Stimulated activated CD4-positive, alpha-beta T cell treated with anti-CD3 and anti-CD28 coated beads, Interleukin-4, amount 100 ng/mL, for 1 hour (primary cell): ENCODE measurements at regions not wholly inside any gene's neighbourhood (a gene's known extent, or its start where the extent isn't known, plus 50 kb on each side); places are given as distances from the start of the nearest gene placed in this dataset.

Experiments used
- DNase-seq: peaks from one replicate; pipeline ENCODE4 v3.0.0-alpha.2; 2020

GRCh38 chr13:106295971-106296370 is 239.5 kb downstream of the EFNB2 start:
- no peak for DNase-seq

- DNase-seq = no peak
Measured at GRCh38 chr13:106291006-106291405, 244.5 kb downstream of the EFNB2 start.

GRCh38 chr13:106287351-106287750 is 248.1 kb downstream of the EFNB2 start:
- DNase-seq = no peak

GRCh38 chr13:106286811-106287210 is 248.7 kb downstream of the EFNB2 start:
- no peak for DNase-seq

DNA sequence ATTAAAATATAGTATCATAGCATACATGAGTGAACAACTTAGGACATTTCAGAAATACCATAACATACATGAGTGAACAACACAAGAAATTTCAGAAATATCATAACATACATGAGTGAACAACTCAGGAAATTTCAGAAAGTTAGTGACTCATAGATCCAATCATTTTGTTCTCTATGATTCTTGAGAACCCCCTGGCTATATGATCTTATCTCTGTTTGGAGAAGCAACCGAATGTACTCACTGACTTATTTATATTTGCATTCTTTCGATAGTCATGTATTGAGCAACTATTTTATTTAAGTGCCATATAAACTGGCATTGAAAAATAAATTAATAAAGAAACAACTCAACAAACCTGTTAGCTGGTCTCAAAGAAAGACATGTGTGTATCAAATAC is 251.1 kb downstream of the EFNB2 start:
- DNase-seq = no peak

GRCh38 chr13:106281426-106281825 is 254.0 kb downstream of the EFNB2 start:
- DNase-seq = no peak

DNA sequence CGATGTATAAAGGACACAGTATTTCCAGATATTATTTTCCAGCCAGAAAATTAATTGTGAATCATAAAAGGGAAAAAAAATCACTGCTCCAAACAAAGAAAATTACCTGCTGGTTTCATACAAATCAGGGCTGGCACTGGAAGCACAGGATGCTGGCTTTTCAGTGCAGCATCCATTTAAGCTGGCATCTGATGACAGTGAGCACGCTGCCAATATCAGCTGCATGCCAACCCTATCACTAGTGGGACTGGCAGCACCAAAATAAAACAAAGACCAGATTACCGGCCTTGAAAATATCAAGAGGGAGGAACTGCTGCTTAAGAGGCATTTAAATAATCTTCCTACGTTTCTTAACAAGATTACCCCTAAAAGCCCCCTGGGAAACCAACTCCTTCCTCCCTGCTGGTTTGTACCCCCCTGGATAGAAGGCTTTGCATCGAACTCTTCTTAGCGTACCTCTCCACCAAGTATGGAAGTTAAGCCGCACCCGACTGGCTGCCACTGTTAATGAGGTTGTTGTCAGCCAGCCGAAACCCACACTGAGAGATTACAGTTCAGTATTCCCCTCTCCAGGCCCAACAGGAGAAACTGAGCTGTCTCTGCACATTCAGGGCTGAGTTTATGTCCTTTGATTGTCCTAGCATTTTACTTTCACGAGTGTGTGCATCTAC is 257.8 kb downstream of the EFNB2 start:
- no peak for DNase-seq

- no peak for DNase-seq
Measured at GRCh38 chr13:106276876-106277275, 258.6 kb downstream of the EFNB2 start.

GRCh38 chr13:106275446-106276032 is 259.9 kb downstream of the EFNB2 start:
- DNase-seq = no peak

DNA sequence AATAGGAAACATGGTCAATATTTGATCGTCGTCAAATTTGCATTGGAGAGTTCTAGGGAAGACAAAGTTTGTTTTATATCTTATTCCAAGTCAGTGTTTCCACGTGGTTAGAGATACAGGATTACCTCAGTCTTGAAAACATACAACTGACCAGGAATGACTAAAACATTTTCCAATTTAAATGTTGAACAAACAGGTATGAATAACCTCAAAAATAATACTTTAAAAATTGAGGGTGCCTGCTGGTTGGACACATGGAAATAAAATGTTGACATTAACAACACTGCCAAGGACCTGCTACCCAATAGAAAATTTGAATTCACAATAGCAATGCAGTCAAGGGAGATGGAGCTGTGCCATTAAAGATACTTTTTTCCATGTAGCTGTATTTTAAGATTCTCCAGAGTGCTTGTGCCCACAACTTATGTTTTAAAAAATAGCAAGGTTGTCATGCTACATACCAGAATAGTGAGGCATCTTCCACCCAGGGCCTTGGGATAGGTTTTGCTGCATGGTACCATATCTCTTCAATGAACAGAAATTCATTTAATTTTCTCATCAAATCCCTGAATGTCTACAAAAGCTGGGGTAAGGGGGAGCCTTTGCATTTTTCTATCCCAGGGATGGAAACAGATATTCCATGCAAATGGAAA is 260.8 kb downstream of the EFNB2 start:
- DNase-seq = no peak

- no peak for DNase-seq
Measured at GRCh38 chr13:106263801-106264200, 271.7 kb downstream of the EFNB2 start.

- DNase-seq = no peak
Measured at GRCh38 chr13:106262886-106263285, 272.6 kb downstream of the EFNB2 start.

- DNase-seq = no peak
Measured at GRCh38 chr13:106261450-106261849, 274.0 kb downstream of the EFNB2 start.

- DNase-seq = no peak
Measured at GRCh38 chr13:106260352-106260751, 275.1 kb downstream of the EFNB2 start.

- DNase-seq = no peak
Measured at GRCh38 chr13:106259928-106260327, 275.5 kb downstream of the EFNB2 start.

GRCh38 chr13:106246666-106247188 is 288.7 kb downstream of the EFNB2 start:
- no peak for DNase-seq

DNA sequence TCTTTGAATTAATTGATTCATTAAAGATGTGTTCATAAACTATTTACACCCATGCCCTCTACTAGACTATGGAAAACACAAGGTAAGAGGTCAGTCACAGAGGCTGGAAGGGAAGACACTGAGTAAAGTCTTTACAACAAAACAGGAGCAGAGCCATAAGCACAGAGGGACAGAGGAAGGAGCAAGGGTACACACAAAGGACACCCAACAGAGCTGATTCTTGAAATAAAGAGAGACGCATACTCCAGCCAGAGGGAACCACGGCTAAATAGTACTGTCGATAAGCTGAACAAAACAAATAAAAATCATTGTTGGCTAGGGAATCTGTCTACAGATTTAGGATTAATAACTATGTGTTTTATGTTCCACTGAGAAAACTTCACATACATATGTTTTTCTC is 289.2 kb downstream of the EFNB2 start:
- no peak for DNase-seq

GRCh38 chr13:106243011-106243565 is 292.4 kb downstream of the EFNB2 start:
- DNase-seq = no peak

GRCh38 chr13:106241974-106242953 is 293.2 kb downstream of the EFNB2 start:
- DNase-seq = no peak

GRCh38 chr13:106238690-106239089 is 296.8 kb downstream of the EFNB2 start:
- DNase-seq = no peak

DNA sequence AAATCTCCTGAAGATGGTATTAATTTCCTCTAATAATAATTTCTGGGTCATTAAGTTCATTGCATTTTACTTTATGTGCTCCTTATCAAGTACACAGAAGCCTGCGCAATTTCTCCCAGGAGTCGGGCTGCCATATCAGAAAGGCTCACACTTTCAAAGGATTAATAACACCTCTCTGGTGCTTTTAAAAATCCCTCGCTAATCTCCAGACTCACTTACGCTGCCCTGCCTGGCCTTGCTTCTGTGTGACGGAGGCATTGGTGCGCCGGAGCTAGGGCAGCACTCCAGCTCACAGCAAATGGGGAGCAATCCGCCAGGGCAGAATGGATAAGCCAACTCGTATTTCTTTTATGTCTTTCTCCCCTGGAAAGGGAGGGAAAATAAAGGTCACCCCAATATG is 300.8 kb downstream of the EFNB2 start:
- DNase-seq = no peak

DNA sequence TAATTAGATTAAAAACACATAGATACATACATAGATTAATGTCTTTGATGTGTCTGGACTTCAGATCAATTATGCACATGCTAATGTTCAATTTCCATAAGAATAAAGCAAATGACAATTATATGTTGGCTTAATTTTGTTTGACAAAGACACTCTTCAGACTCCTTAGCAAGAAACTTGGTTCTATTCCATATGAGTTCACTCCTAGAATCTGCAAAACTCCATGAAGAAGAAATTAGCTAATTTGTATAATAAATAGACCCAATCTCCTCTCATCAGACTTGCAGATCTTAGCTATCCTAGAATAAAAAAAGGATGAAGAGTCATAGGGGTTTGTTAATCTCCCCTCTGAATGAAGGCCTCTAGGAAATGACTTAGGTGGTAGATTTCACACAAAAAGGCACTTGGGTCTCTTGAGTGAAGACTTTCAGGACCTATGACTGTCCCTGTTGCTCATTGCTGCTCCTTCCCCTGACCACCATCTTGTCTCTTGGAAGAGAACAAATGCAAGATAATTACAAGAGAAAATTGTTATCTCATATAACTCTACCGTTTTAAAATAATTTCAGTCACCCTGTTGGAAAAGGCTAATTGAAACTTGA is 302.2 kb downstream of the EFNB2 start:
- no peak for DNase-seq
